Ishikawa (cell line): ENCODE measurements at regions not wholly inside any gene's neighbourhood (a gene's known extent, or its start where the extent isn't known, plus 50 kb on each side); places are given as distances from the start of the nearest gene placed in this dataset.

Source experiments
- CEBPB ChIP-seq: IDR thresholded peaks from 2 replicates; pipeline ENCODE4 v1.6.1; 2012
- CREB1 ChIP-seq: IDR thresholded peaks from 2 replicates; pipeline ENCODE4 v1.6.1; 2012; ENCODE audit warnings: low read depth
- EP300 ChIP-seq: IDR thresholded peaks from 2 replicates; pipeline ENCODE4 v1.6.1; 2012; ENCODE audit warnings: borderline replicate concordance
- RAD21 ChIP-seq: IDR thresholded peaks from 2 replicates; pipeline ENCODE4 v1.6.1; 2012; ENCODE audit warnings: low read depth
- TAF1 ChIP-seq: IDR thresholded peaks from 2 replicates; pipeline ENCODE4 v1.6.1; 2012; ENCODE audit warnings: low read depth, mild to moderate bottlenecking
- YY1 ChIP-seq: IDR thresholded peaks from 2 replicates; pipeline ENCODE4 v1.6.1; 2012; ENCODE audit warnings: low read depth
- TF ChIP-seq, protein P1 (sequence below): IDR thresholded peaks from 2 replicates; pipeline ENCODE4 v1.6.1; 2012; ENCODE audit warnings: low read depth, mild to moderate bottlenecking
- TF ChIP-seq, protein P2 (sequence below): IDR thresholded peaks from 2 replicates; pipeline ENCODE4 v1.6.1; 2012

DNA sequence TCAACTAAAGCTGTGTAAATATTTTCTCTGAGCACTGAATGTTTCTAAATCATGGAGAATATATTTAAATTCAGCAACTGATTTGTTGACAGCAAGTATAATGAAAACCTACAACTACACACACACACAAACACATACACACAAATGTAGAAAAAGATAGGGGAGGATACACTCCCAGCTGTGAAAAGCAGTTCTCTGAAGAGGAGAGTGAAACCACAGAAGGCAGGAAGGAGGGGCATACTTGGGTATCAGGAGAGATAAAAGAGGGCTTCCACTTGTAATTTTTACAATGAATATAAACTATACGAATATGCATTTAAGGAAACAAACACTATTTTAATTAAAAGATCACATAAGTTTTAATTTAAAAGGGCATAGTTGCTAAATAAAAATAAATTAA lies 227.8 kb upstream of the SLC24A2 start:
- TF ChIP-seq RAD21 (no peak), EP300 (no peak), CREB1 (no peak), YY1 (no peak), TAF1 (no peak), CEBPB (no peak)
- TF ChIP-seq, protein P1, sequence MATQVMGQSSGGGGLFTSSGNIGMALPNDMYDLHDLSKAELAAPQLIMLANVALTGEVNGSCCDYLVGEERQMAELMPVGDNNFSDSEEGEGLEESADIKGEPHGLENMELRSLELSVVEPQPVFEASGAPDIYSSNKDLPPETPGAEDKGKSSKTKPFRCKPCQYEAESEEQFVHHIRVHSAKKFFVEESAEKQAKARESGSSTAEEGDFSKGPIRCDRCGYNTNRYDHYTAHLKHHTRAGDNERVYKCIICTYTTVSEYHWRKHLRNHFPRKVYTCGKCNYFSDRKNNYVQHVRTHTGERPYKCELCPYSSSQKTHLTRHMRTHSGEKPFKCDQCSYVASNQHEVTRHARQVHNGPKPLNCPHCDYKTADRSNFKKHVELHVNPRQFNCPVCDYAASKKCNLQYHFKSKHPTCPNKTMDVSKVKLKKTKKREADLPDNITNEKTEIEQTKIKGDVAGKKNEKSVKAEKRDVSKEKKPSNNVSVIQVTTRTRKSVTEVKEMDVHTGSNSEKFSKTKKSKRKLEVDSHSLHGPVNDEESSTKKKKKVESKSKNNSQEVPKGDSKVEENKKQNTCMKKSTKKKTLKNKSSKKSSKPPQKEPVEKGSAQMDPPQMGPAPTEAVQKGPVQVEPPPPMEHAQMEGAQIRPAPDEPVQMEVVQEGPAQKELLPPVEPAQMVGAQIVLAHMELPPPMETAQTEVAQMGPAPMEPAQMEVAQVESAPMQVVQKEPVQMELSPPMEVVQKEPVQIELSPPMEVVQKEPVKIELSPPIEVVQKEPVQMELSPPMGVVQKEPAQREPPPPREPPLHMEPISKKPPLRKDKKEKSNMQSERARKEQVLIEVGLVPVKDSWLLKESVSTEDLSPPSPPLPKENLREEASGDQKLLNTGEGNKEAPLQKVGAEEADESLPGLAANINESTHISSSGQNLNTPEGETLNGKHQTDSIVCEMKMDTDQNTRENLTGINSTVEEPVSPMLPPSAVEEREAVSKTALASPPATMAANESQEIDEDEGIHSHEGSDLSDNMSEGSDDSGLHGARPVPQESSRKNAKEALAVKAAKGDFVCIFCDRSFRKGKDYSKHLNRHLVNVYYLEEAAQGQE = no peak
- TF ChIP-seq, protein P2, sequence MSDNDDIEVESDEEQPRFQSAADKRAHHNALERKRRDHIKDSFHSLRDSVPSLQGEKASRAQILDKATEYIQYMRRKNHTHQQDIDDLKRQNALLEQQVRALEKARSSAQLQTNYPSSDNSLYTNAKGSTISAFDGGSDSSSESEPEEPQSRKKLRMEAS = no peak
